WTC11 (cell line): ENCODE measurements at regions not wholly inside any gene's neighbourhood (a gene's known extent, or its start where the extent isn't known, plus 50 kb on each side); places are given as distances from the start of the nearest gene placed in this dataset.

Experiments used
- ATAC-seq: fragments of 200-7000 bp; cut with Tn5 transposase; 2 replicates; pipeline ENCODE4 v1.10.0; 2021; ENCODE audit warnings: mild to moderate bottlenecking, moderate library complexity
- CTCF ChIA-PET: fragments of 300-600 bp; sonication (Branson Sonifier 250); formaldehyde crosslinking; loops from one replicate; lab custom pipeline; 2021; ENCODE audit warnings: antibody characterized with exemption; lab: Charles Lee
- POLR2A ChIA-PET: fragments of 350-600 bp; sonication (Branson Sonifier 250); formaldehyde crosslinking; loops from one replicate; lab custom pipeline; 2021; ENCODE audit warnings: antibody characterized with exemption; lab: Charles Lee
- DNase-seq: peaks from one replicate; pipeline ENCODE4 v3.0.0; 2021; ENCODE audit warnings: low spot score
- H3K27ac Mint-ChIP-seq: 2 replicates; pipeline ENCODE4 v1.8.0; 2021; ENCODE audit warnings: mixed read lengths
- H3K27me3 Mint-ChIP-seq: 2 replicates; pipeline ENCODE4 v1.8.0; 2021; ENCODE audit warnings: low read depth, mild to moderate bottlenecking, moderate library complexity, mixed read lengths
- H3K36me3 Mint-ChIP-seq: 2 replicates; pipeline ENCODE4 v1.8.0; 2021; ENCODE audit warnings: mixed read lengths
- H3K4me1 Mint-ChIP-seq: 2 replicates; pipeline ENCODE4 v1.8.0; 2022; ENCODE audit warnings: mixed read lengths
- H3K4me3 Mint-ChIP-seq: 2 replicates; pipeline ENCODE4 v1.8.0; 2021; ENCODE audit warnings: mild to moderate bottlenecking, moderate library complexity, mixed read lengths
- H3K9me3 Mint-ChIP-seq: 2 replicates; pipeline ENCODE4 v1.8.0; 2021; ENCODE audit warnings: mixed read lengths
- ARID4B ChIP-seq: sonication (generic); formaldehyde crosslinking; IDR thresholded peaks from 2 replicates; pipeline ENCODE4 v1.8.0; 2023; ENCODE audit warnings: missing genetic modification reagents, mild to moderate bottlenecking, borderline replicate concordance
- GABPB1 ChIP-seq: sonication (generic); formaldehyde crosslinking; IDR thresholded peaks from 2 replicates; pipeline ENCODE4 v1.8.1; 2023; ENCODE audit warnings: mild to moderate bottlenecking, missing genetic modification reagents
- JAZF1 ChIP-seq: fragments of 250-450 bp; sonication (Bioruptor Pico); IDR thresholded peaks from 2 replicates; pipeline ENCODE4 v1.9.0; 2021; ENCODE audit warnings: moderate library complexity, mild to moderate bottlenecking, inconsistent platforms
- OVOL2 ChIP-seq: fragments of 250-450 bp; sonication (Bioruptor Pico); IDR thresholded peaks from 2 replicates; pipeline ENCODE4 v1.9.0; 2021; ENCODE audit warnings: mild to moderate bottlenecking, borderline replicate concordance
- PRRX2 ChIP-seq: fragments of 250-450 bp; sonication (Bioruptor Pico); IDR thresholded peaks from 2 replicates; pipeline ENCODE4 v1.8.0; 2021; ENCODE audit warnings: mild to moderate bottlenecking
- TP53 ChIP-seq: sonication (generic); formaldehyde crosslinking; IDR thresholded peaks from 2 replicates; pipeline ENCODE4 v1.8.1; 2023; ENCODE audit warnings: mild to moderate bottlenecking, missing genetic modification reagents
- ZNF219 ChIP-seq: sonication (generic); formaldehyde crosslinking; IDR thresholded peaks from 2 replicates; pipeline ENCODE4 v1.8.0; 2023; ENCODE audit warnings: missing genetic modification reagents, mild to moderate bottlenecking, borderline replicate concordance
- TF ChIP-seq, protein P1 (sequence below): sonication (generic); formaldehyde crosslinking; IDR thresholded peaks from 2 replicates; pipeline ENCODE4 v1.8.1; 2023; ENCODE audit warnings: mild to moderate bottlenecking, missing genetic modification reagents, moderate library complexity
- TF ChIP-seq, protein P2 (sequence below): sonication (generic); formaldehyde crosslinking; IDR thresholded peaks from 2 replicates; pipeline ENCODE4 v1.8.0; 2022; ENCODE audit warnings: mild to moderate bottlenecking, missing genetic modification reagents
- TF ChIP-seq, protein P3 (sequence below): fragments of 250-450 bp; sonication (Bioruptor Pico); IDR thresholded peaks from 2 replicates; pipeline ENCODE4 v1.9.0; 2021; ENCODE audit warnings: mild to moderate bottlenecking
- TF ChIP-seq, protein P4 (sequence below): fragments of 200-600 bp; IDR thresholded peaks from 2 replicates; pipeline ENCODE4 v1.8.0; 2022; ENCODE audit warnings: antibody characterized with exemption
- TF ChIP-seq, protein P5 (sequence below): sonication (generic); formaldehyde crosslinking; conservative IDR thresholded peaks from 2 replicates; pipeline ENCODE4 v1.8.1; 2022; ENCODE audit warnings: mild to moderate bottlenecking, missing genetic modification reagents
- TF ChIP-seq, protein P6 (sequence below): sonication (generic); formaldehyde crosslinking; IDR thresholded peaks from 2 replicates; pipeline ENCODE4 v1.8.1; 2023; ENCODE audit warnings: mild to moderate bottlenecking, missing genetic modification reagents, moderate library complexity

- Mint-ChIP-seq H3K9me3 (peaks cover 84% of the 10 kb centered on the region), H3K4me1 (no peaks in the 10 kb centered on the region), H3K36me3 (peaks cover 63% of the 10 kb centered on the region), H3K27ac (no peak overlapping the region), H3K4me3 (no peak overlapping the region), H3K27me3 (peaks cover 3% of the 10 kb centered on the region; the same call in 1 of the 2 replicates)
- ChIA-PET POLR2A (no interaction called here), CTCF (no interaction called here)
- TF ChIP-seq, protein P1, sequence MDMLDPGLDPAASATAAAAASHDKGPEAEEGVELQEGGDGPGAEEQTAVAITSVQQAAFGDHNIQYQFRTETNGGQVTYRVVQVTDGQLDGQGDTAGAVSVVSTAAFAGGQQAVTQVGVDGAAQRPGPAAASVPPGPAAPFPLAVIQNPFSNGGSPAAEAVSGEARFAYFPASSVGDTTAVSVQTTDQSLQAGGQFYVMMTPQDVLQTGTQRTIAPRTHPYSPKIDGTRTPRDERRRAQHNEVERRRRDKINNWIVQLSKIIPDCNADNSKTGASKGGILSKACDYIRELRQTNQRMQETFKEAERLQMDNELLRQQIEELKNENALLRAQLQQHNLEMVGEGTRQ, result no peak
- no peak for TF ChIP-seq JAZF1 (CRISPR knock-in tag)
- DNase-seq, result no peak
- no peak for ATAC-seq
Observed at GRCh38 chr5:104184264-104184663, 621.7 kb upstream of the NUDT12 start.

- Mint-ChIP-seq H3K4me3 (no peak overlapping the region), H3K27me3 (peaks cover 10% of the 10 kb centered on the region), H3K4me1 (no peaks in the 10 kb centered on the region), H3K9me3 (peaks cover 51% of the 10 kb centered on the region), H3K36me3 (peaks cover 42% of the 10 kb centered on the region), H3K27ac (no peak overlapping the region)
- ChIA-PET CTCF (interaction anchor here (0.6 to 2.6 kb wide), 8 partner anchors 10 to 954 kb away, joined by 3 to 34 read pairs (median 6); no protein-coding TSS in a partner anchor), POLR2A (no interaction called here)
- ATAC-seq (peak; percentile 95), DNase-seq (peak; percentile 69)
- TF ChIP-seq GABPB1 (CRISPR knock-in tag), result no peak
- TF ChIP-seq, protein P2, sequence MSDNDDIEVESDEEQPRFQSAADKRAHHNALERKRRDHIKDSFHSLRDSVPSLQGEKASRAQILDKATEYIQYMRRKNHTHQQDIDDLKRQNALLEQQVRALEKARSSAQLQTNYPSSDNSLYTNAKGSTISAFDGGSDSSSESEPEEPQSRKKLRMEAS (CRISPR knock-in tag), result peak; percentile 86
- no peak for TF ChIP-seq TP53 (CRISPR knock-in tag)
- TF ChIP-seq, protein P3, sequence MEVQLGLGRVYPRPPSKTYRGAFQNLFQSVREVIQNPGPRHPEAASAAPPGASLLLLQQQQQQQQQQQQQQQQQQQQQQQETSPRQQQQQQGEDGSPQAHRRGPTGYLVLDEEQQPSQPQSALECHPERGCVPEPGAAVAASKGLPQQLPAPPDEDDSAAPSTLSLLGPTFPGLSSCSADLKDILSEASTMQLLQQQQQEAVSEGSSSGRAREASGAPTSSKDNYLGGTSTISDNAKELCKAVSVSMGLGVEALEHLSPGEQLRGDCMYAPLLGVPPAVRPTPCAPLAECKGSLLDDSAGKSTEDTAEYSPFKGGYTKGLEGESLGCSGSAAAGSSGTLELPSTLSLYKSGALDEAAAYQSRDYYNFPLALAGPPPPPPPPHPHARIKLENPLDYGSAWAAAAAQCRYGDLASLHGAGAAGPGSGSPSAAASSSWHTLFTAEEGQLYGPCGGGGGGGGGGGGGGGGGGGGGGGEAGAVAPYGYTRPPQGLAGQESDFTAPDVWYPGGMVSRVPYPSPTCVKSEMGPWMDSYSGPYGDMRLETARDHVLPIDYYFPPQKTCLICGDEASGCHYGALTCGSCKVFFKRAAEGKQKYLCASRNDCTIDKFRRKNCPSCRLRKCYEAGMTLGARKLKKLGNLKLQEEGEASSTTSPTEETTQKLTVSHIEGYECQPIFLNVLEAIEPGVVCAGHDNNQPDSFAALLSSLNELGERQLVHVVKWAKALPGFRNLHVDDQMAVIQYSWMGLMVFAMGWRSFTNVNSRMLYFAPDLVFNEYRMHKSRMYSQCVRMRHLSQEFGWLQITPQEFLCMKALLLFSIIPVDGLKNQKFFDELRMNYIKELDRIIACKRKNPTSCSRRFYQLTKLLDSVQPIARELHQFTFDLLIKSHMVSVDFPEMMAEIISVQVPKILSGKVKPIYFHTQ (CRISPR knock-in tag), result no peak
- TF ChIP-seq, protein P4, sequence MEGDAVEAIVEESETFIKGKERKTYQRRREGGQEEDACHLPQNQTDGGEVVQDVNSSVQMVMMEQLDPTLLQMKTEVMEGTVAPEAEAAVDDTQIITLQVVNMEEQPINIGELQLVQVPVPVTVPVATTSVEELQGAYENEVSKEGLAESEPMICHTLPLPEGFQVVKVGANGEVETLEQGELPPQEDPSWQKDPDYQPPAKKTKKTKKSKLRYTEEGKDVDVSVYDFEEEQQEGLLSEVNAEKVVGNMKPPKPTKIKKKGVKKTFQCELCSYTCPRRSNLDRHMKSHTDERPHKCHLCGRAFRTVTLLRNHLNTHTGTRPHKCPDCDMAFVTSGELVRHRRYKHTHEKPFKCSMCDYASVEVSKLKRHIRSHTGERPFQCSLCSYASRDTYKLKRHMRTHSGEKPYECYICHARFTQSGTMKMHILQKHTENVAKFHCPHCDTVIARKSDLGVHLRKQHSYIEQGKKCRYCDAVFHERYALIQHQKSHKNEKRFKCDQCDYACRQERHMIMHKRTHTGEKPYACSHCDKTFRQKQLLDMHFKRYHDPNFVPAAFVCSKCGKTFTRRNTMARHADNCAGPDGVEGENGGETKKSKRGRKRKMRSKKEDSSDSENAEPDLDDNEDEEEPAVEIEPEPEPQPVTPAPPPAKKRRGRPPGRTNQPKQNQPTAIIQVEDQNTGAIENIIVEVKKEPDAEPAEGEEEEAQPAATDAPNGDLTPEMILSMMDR, result peak; percentile 86
Observed at GRCh38 chr5:104178829-104179456, 616.4 kb upstream of the NUDT12 start.

DNA sequence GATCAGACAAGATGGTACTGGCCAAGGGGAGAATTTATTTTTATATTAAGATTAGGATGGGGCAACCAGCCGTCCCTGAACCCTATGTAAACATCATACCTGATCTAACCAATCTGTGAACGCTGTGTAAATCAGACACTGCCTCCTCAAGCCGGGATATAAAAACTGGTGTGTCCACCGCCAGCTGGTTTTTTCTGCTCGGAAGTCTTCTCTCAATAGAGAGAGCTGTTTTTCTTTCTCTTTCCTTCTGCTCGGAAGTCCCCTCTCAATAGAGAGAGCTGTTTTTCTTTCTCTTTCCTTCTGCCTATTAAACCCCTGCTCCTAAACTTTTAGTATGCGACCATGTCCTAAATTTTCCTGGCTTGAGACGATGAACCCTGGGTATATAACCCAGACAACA lies 615.5 kb upstream of the NUDT12 start:
- no peak overlapping the region for H3K27ac Mint-ChIP-seq
- H3K4me1 Mint-ChIP-seq, result no peaks in the 10 kb centered on the region
- DNase-seq, result no peak
- POLR2A ChIA-PET, result no interaction called here
- CTCF ChIA-PET, result interaction anchor here (1.7 to 2.6 kb wide), 3 partner anchors 369 to 595 kb away, joined by 10 to 19 read pairs (median 12); no protein-coding TSS in a partner anchor
- TF ChIP-seq ZNF219 (CRISPR knock-in tag), result no peak
- TF ChIP-seq, protein P3 (CRISPR knock-in tag), result no peak
- TF ChIP-seq, protein P5, sequence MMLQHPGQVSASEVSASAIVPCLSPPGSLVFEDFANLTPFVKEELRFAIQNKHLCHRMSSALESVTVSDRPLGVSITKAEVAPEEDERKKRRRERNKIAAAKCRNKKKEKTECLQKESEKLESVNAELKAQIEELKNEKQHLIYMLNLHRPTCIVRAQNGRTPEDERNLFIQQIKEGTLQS (CRISPR knock-in tag), result no peak
- TF ChIP-seq, protein P6, sequence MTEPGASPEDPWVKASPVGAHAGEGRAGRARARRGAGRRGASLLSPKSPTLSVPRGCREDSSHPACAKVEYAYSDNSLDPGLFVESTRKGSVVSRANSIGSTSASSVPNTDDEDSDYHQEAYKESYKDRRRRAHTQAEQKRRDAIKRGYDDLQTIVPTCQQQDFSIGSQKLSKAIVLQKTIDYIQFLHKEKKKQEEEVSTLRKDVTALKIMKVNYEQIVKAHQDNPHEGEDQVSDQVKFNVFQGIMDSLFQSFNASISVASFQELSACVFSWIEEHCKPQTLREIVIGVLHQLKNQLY, result no peak
- no peak for TF ChIP-seq ARID4B (CRISPR knock-in tag)
- no peak for TF ChIP-seq OVOL2 (CRISPR knock-in tag)
- TF ChIP-seq PRRX2 (CRISPR knock-in tag), result no peak
- H3K9me3 Mint-ChIP-seq, result peaks cover 45% of the 10 kb centered on the region
- no peak for ATAC-seq
- H3K4me3 Mint-ChIP-seq, result no peak overlapping the region
- H3K27me3 Mint-ChIP-seq, result peaks cover 10% of the 10 kb centered on the region
- H3K36me3 Mint-ChIP-seq, result peaks cover 42% of the 10 kb centered on the region
